ENCODE measurements at regions not wholly inside any gene's neighbourhood (a gene's known extent, or its start where the extent isn't known, plus 50 kb on each side); places are given as distances from the start of the nearest gene placed in this dataset.

GRCh38 chrX:68942840-68943239, 114.0 kb downstream of the EFNB1 start:
- DNase-seq, result no peak

DNA sequence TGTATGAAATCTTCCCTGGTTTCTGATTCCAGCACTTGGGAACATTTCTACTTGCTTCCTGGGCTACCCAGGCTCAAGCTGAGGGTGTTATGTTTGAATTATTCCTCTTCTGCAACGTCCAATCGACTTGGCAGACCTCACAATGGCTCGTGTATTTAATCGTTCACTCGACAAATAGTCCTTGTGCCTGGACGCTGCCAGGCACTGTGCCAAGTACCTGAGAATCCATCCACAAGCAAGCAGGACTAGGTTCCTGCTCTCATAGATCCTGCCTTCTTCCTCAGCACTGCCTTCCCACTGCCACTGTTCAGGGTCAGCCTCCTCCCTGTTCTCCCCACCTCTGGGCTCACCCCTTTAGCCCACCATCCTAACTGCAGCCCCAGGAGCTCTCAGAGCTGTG, 113.3 kb downstream of the EFNB1 start:
- no peak for DNase-seq

- no peak for DNase-seq
These were observed 112.6 kb downstream of the EFNB1 start for GRCh38 chrX:68941385-68941952.

GRCh38 chrX:68940601-68941000, 111.8 kb downstream of the EFNB1 start:
- no peak for DNase-seq

GRCh38 chrX:68939868-68940267, 111.0 kb downstream of the EFNB1 start:
- DNase-seq, result no peak

- DNase-seq, result no peak
These were observed 109.6 kb downstream of the EFNB1 start for GRCh38 chrX:68938244-68939004.

DNA sequence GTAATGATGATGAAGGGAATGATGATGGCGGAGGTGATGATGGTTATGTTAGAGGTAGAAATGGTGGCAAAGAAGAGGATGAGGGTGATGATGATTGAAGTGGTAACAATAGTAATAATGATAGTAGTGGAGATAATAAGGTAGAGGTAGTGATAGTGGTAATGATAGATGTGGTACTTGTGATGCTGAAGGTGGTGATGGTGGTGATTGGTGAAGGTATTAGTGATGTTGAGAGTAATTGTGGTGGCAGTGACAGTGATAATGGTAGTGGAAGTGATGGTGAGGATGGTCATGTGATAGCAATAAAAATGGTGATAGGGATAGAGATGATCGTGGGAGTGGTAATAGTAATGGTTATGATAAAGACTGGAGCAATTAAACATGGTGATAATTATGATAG, 108.8 kb downstream of the EFNB1 start:
- DNase-seq, result no peak

GRCh38 chrX:68936608-68937007, 107.8 kb downstream of the EFNB1 start:
- DNase-seq, result no peak

DNA sequence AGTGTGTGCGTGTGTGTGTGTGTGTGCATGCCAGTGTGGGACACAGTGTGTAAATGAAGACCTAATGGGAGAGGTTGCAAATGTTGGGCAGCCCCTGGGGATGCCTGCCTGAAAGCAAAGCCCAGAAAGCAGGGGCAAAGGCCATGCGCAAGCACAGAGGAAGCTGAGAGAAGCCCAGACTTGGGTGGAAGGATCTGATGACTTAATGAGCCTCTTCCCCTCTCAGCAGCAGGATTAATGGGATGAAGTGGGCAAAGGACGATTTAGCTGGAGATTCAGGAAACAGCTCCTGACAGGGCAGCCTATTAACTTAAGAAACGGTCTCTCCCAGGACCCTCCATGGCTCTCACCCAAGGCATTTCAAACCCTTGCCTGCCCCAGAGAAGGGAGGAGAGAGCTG, 107.3 kb downstream of the EFNB1 start:
- no peak for DNase-seq

- DNase-seq, result no peak
These were observed 106.5 kb downstream of the EFNB1 start for GRCh38 chrX:68935362-68935761.

GRCh38 chrX:68934922-68935321, 106.1 kb downstream of the EFNB1 start:
- DNase-seq, result no peak

DNA sequence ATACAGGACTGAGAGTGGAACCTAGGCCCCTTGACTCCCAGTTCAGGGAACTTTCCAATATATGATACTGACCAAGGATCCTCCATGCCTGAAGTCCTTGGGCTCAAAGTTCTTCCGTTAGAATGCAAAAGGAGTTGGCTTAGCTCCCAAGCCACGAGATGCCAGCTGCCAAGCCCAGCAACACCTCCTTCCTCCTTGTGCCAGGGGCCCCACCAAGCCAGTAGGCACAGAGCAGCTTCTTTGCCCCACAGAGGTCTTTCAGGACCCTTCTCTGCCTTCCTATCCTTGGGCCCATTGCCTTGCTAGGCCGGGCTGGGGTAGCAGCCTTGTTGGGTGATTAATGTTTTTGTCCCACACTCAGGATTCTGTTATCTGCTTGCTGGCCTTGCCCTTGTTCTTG, 105.6 kb downstream of the EFNB1 start:
- no peak for DNase-seq

DNA sequence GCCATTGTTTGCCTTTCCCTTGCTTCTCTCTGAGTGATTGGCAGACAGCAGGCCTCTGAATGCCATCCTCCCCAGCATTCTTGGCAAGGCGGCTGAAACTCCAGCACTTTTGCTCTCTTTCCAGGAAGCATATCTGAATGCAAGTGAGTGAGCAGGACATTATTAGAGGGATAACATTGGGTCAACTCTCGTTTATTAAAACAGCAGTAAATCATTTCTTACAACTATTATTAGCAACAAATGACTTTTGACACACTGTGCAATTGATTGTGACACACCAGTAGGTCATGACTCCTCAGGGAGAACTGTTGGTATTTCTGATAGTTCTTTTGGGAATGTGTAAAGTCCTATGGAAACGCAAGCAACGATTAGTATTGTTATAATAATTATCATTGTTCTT, 103.8 kb downstream of the EFNB1 start:
- DNase-seq, result no peak

GRCh38 chrX:68931345-68931744, 102.5 kb downstream of the EFNB1 start:
- no peak for DNase-seq

DNA sequence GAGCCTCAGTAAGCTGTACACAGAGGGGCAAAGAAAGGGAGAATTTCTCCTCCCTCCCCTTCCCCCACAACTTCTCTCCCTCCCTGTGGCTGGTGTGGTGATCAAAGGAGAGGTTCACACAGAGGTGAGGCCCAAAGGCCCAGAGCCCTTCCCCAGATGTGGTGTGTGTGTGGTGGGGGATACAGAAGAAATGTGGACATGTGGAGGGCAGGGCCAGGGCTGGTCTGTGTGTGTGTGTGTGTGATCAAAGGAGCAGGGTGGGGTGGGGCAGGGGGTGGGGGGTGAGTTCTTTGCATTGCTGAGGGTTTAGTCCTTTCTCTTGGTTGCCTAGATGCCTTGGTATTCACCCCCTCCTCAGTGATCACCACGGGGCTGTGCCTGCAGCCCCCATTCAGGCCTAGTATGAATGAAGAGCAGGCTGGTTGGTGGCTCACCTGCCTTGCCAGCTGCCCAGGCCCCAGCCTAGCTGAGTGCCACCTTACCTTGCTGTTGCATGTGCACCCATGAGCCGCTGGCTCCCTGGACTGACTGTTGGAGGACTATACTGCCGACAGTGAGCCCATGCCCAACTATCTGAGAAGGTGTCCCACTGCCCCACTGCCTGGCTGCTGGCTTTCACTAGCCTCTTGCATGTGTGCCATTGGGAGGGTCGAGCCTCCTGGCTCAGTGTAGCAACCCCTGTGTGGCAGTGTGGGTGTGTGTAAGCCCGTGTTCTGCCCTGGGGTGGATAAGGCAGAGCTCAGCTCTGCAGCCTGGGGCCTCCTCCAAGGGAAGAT, 101.9 kb downstream of the EFNB1 start:
- no peak for DNase-seq

DNA sequence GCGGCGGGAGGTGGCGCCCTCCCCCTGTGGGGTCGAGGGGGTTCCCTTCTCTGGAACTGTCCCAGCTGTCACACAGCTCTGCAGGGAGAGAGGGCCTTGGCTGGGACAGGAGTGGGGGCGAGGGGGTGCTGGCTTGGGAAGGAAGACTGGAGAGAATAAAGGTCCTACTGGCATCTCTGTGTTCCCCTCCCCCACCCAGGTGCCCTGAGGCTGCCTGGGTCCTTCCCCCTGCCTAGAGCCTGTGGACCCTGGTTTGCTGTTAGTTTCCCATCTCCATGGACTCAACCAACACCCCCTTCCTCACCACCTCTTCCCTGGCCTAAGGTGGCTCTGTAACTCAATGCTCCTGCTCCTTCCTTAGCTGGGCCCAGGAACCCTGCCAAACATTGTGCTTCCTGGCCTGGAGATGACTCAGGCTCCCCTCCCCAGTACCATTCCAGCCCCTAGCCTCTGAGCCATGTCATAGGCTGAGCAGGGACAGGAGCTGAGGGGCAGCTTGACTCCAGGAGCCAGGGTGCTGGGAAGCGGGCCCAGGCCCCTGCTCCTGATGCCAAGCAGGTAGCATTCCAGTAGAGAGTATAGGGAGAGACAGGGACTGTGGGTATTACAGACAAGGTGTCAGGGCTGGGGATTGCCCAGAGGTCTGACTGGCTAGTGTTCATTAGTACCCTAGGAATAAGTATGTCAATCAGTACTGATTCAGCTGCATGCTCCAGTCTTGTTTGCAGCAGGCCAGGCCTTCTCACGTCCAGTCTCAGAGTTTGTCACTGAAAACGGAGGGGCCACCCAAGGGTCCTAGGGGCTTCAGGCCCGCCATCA, 100.7 kb downstream of the EFNB1 start:
- DNase-seq, result no peak

DNA sequence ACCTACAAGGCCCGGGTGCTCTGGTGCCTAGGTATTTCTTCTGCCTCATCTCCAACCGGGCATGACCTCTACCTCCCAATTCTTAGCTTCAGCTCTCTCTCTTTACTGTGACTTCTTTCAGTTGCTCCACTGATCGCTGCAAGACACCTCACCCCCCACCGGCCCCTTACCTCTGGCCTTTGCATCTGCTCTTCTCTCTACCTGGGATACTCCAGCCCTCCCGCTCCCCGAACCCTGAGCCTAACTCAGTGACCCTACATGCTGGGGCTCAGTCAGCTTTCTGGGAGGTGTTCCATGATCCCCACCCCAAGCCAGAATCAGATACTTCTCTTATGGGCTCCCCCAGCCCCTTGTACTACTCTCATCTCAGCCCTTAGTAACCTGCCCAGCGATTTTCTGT, 99.6 kb downstream of the EFNB1 start:
- no peak for DNase-seq

GRCh38 chrX:68927178-68927577, 98.4 kb downstream of the EFNB1 start:
- DNase-seq, result no peak

GRCh38 chrX:68923147-68923546, 94.3 kb downstream of the EFNB1 start:
- no peak for DNase-seq

- DNase-seq, result no peak
These were observed 93.2 kb downstream of the EFNB1 start for GRCh38 chrX:68922013-68922412.

DNA sequence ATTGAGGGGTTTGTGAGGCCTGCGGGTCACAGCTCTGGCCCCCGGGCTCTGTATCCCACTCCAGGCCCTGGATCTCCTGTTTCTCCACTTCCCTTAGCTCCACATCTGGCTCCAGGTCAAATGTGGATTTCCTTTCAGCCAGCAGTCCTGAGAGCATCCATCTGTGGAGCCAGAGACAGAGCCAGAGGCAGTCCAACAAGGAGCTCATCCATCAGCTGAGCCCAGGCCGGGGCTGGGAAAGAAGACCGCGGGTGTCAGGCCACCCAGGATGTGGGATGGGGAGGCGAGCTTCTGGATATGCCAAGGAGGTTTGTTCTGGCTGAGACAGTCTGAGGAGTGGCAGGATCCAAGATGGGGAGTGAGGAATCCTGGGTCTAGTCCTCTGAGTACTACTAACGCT, 91.7 kb downstream of the EFNB1 start:
- no peak for DNase-seq

DNA sequence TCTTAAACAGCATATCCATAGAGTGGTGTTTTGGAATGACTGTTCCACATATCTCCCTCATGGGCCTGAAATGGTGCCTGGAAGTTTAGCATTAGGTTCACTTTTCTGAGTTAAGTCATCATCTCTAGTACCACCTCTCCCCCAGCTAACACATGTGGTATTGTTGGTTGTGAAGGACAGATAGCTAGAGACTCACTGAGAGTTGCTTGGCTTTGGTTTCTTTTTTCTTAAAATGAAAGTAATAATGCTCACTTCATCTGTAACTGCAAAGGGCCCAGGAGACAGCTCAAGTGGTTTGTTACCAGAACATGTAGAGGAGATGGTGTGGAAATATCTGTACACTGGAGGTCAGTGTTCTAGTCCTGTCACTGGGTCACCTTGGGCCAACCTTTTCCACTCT, 90.9 kb downstream of the EFNB1 start:
- DNase-seq, result no peak

DNA sequence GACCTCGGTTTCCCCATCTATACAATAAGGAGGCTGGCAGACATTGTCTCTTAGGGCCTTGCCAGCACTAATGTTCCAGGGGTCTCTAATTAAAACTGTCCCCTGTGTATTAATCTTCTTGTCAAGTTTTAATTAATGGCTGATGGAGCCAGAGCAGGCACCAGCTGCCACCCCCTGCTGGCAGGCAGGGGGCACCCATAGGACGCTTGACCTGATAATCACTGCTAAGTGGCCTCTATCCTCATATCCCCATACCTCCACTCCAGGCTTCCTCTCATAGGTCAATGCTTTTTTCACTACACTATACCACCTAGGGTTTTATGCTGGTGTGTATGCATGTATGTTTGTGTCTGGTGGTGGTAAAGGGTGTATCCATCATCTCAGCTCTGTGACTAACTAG, 89.4 kb downstream of the EFNB1 start:
- no peak for DNase-seq
